ENCODE measurements at regions not wholly inside any gene's neighbourhood (a gene's known extent, or its start where the extent isn't known, plus 50 kb on each side); places are given as distances from the start of the nearest gene placed in this dataset.

DNA sequence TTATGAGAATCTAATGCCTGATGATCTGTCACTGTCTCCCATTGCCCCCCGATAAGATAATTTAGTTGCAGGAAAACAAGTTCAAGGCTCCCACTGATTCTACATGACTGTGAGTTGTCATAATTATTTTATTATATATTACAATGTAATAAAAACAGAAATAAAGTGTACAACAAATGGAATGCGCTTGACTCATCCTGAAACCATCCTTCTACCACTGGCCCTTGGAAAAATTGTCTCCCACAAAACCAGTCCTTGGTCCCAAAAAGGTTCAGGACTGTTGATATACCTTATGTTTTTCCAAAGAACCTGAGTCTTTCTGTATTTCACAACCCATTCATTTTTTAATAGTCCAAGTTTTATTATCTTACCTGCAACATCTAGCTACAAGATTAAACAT, 403.5 kb downstream of the TAF11L14 start:
- TF ChIP-seq EZH2phosphoT487 (IDR thresholded peaks at IDR 0.05; ENCODE audit: insufficient read depth, low read depth) = no peak
- no peak for TF ChIP-seq EZH2 (IDR thresholded peaks at IDR 0.05; ENCODE audit: insufficient read depth, poor library complexity, severe bottlenecking)
- no peaks in the 10 kb centered on the region for H3K9me2 ChIP-seq (ENCODE audit: insufficient read depth)
- H2AFZ ChIP-seq = no peak overlapping the region
- H3K27ac ChIP-seq = no peak overlapping the region
- no peak overlapping the region for H3K9ac ChIP-seq
- no peaks in the 10 kb centered on the region for H3K4me1 ChIP-seq (ENCODE audit: insufficient read depth)
- H4K20me1 ChIP-seq (ENCODE audit: insufficient read depth) = no peaks in the 10 kb centered on the region
- no peak overlapping the region for H3K4me3 ChIP-seq
- H3K4me2 ChIP-seq (ENCODE audit: unreplicated experiment) = no peak overlapping the region
- H3K27me3 ChIP-seq (replicated peaks; ENCODE audit: insufficient read depth) = no peaks in the 10 kb centered on the region
- H3F3A ChIP-seq (ENCODE audit: insufficient read depth) = no peaks in the 10 kb centered on the region
- H3K36me3 ChIP-seq (ENCODE audit: low read depth) = no peaks in the 10 kb centered on the region
- H3K9me3 ChIP-seq (ENCODE audit: low read depth) = no peaks in the 10 kb centered on the region
- H3K79me2 ChIP-seq (ENCODE audit: insufficient read depth) = no peaks in the 10 kb centered on the region
- DNase-seq = no peak
- in situ Hi-C loops (cut with MboI) = no loop called here
- WGBS, 2 experiments (ENCODE audit: low coverage in 1 of 2, low lambda C conversion rate in 2 of 2, missing lambda C conversion rate in 2 of 2) = 47% methylated on average over 2 of the region's 2 CpGs

DNA sequence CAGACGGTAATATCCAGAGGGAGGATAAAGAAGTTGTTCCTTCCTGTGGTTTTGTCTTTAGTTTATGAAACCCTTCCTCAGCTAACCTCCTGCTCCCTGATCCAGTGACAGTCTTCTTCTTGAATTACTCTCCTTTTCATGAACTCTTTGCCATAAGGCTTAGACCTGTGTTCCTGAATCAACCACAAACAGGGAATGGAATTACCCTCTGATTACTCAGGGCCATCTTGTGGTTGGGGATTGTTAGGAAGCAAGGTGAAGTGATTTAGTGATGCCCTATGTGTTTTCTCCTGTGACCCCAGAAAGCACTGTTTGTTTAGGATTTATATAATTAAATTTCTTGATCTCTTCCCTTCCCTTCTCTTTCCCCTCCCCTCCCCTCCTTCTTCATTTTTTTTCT, 409.1 kb downstream of the TAF11L14 start:
- H3K4me3 ChIP-seq = no peak overlapping the region
- in situ Hi-C loops (cut with MboI) = no loop called here

DNA sequence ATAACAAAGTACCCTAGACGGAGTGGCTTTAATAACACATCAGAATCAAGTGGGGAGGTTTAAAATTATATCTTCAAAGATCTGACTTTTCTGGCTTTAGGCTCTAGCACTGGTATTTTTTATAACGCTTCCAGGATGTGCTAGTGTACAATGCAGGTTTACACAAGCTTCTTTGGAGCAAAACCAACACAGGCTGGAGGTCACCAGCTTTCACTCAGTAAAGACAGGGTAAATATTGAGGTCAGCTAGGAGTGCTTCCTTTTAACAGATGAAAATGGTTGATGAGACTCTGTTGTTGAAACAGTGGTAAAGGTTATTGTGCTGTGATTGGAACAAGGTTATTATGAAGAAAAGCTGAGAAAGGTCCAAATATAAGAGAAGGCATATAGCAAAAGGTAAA, 414.2 kb downstream of the TAF11L14 start:
- Histone ChIP-seq H3K27me3 (replicated peaks; ENCODE audit: insufficient read depth) (no peaks in the 10 kb centered on the region), H3K9me2 (ENCODE audit: insufficient read depth) (no peaks in the 10 kb centered on the region), H3K9ac (no peak overlapping the region), H3K9me3 (ENCODE audit: low read depth) (no peaks in the 10 kb centered on the region), H3F3A (ENCODE audit: insufficient read depth) (no peaks in the 10 kb centered on the region), H3K79me2 (ENCODE audit: insufficient read depth) (no peaks in the 10 kb centered on the region), H4K20me1 (ENCODE audit: insufficient read depth) (no peaks in the 10 kb centered on the region), H3K27ac (no peak overlapping the region), H3K36me3 (ENCODE audit: low read depth) (no peaks in the 10 kb centered on the region), H3K4me2 (ENCODE audit: unreplicated experiment) (no peak overlapping the region), H3K4me3 (no peak overlapping the region), H2AFZ (no peak overlapping the region), H3K4me1 (ENCODE audit: insufficient read depth) (no peaks in the 10 kb centered on the region)
- WGBS, 2 experiments (ENCODE audit: low coverage in 1 of 2, low lambda C conversion rate in 2 of 2, missing lambda C conversion rate in 2 of 2) = 30 to 31% methylated on average over 2 of the region's 2 CpGs
- in situ Hi-C loops (cut with MboI) = no loop called here
- no peak for TF ChIP-seq EZH2phosphoT487 (IDR thresholded peaks at IDR 0.05; ENCODE audit: insufficient read depth, low read depth)
- DNase-seq = no peak

More for the DNA sequence above, 409.1 kb downstream of the TAF11L14 start:
- H3K9ac ChIP-seq = no peak overlapping the region
- no peak overlapping the region for H3K27ac ChIP-seq
- no peak for TF ChIP-seq EZH2phosphoT487 (IDR thresholded peaks at IDR 0.05; ENCODE audit: insufficient read depth, low read depth)
- TF ChIP-seq EZH2 (IDR thresholded peaks at IDR 0.05; ENCODE audit: insufficient read depth, poor library complexity, severe bottlenecking) = no peak
- 36 to 48% methylated on average over 1 of the region's 1 CpG for WGBS, 2 experiments (ENCODE audit: low coverage in 1 of 2, low lambda C conversion rate in 2 of 2, missing lambda C conversion rate in 2 of 2)
- H3K27me3 ChIP-seq (replicated peaks; ENCODE audit: insufficient read depth) = no peaks in the 10 kb centered on the region
- H3K36me3 ChIP-seq (ENCODE audit: low read depth) = no peaks in the 10 kb centered on the region
- H3K9me2 ChIP-seq (ENCODE audit: insufficient read depth) = no peaks in the 10 kb centered on the region
- no peak for DNase-seq
- H2AFZ ChIP-seq = no peak overlapping the region
- no peak overlapping the region for H3K4me2 ChIP-seq (ENCODE audit: unreplicated experiment)
- H3K4me1 ChIP-seq (ENCODE audit: insufficient read depth) = no peaks in the 10 kb centered on the region
- no peaks in the 10 kb centered on the region for H3K9me3 ChIP-seq (ENCODE audit: low read depth)
- H3K79me2 ChIP-seq (ENCODE audit: insufficient read depth) = no peaks in the 10 kb centered on the region
- no peaks in the 10 kb centered on the region for H4K20me1 ChIP-seq (ENCODE audit: insufficient read depth)
- H3F3A ChIP-seq (ENCODE audit: insufficient read depth) = no peaks in the 10 kb centered on the region

DNA sequence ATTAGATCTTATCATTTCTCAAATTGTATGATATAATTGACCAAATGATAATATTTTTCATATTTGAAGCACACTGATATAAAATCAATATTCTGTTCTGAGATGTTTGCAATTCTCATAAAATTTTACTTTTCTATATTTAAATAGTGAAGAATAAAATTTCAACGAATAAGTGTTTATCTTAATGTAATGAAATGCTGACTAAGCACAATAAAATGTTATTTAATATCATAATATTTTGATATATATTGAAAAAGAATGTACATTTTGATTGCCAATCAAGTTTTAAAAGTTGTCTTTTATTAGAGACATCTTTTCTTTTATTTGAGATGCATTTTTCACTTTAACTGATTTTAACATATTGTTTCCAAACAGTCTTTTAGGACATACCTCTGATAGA, 416.1 kb downstream of the TAF11L14 start:
- H3K4me3 ChIP-seq = no peak overlapping the region
- H3K27me3 ChIP-seq (replicated peaks; ENCODE audit: insufficient read depth) = no peaks in the 10 kb centered on the region
- H3K27ac ChIP-seq = no peak overlapping the region
- no peaks in the 10 kb centered on the region for H3K9me3 ChIP-seq (ENCODE audit: low read depth)
- no peak overlapping the region for H2AFZ ChIP-seq
- in situ Hi-C loops (cut with MboI) = no loop called here
- H3K9me2 ChIP-seq (ENCODE audit: insufficient read depth) = no peaks in the 10 kb centered on the region
- H4K20me1 ChIP-seq (ENCODE audit: insufficient read depth) = no peaks in the 10 kb centered on the region
- no peaks in the 10 kb centered on the region for H3F3A ChIP-seq (ENCODE audit: insufficient read depth)
- H3K4me1 ChIP-seq (ENCODE audit: insufficient read depth) = no peaks in the 10 kb centered on the region
- DNase-seq = no peak
- no peak overlapping the region for H3K4me2 ChIP-seq (ENCODE audit: unreplicated experiment)
- no peaks in the 10 kb centered on the region for H3K36me3 ChIP-seq (ENCODE audit: low read depth)
- 38 to 56% methylated on average over 1 of the region's 1 CpG for WGBS, 2 experiments (ENCODE audit: low coverage in 1 of 2, low lambda C conversion rate in 2 of 2, missing lambda C conversion rate in 2 of 2)
- no peaks in the 10 kb centered on the region for H3K79me2 ChIP-seq (ENCODE audit: insufficient read depth)
- no peak overlapping the region for H3K9ac ChIP-seq
- TF ChIP-seq EZH2phosphoT487 (IDR thresholded peaks at IDR 0.05; ENCODE audit: insufficient read depth, low read depth) (no peak), EZH2 (IDR thresholded peaks at IDR 0.05; ENCODE audit: insufficient read depth, poor library complexity, severe bottlenecking) (no peak)

DNA sequence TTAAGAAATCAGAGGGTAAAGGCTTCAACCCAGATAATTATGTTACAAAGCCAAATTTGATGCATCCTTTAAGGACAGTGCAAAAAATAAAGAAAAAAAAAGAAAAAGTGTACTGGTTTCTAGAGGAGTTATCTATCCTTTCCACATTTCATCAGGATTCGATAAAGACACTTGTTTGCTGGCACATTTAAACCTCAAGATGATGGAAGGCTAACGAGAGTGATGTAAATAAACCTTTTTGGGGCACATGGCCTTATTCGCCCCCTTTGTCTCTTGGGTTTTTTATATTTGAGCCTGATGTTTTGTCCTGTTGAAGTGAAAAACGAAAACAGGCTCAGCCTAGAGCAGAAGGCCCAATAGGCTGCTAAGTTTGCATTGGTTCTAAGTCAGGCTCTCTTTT, 416.5 kb downstream of the TAF11L14 start:
- in situ Hi-C loops (cut with MboI) = no loop called here
- DNase-seq = no peak
- TF ChIP-seq EZH2phosphoT487 (IDR thresholded peaks at IDR 0.05; ENCODE audit: insufficient read depth, low read depth) (no peak), EZH2 (IDR thresholded peaks at IDR 0.05; ENCODE audit: insufficient read depth, poor library complexity, severe bottlenecking) (no peak)

More for the DNA sequence above, 416.5 kb downstream of the TAF11L14 start:
- WGBS, 2 experiments (ENCODE audit: low coverage in 1 of 2, low lambda C conversion rate in 2 of 2, missing lambda C conversion rate in 2 of 2) = 11 to 18% methylated on average over 4 of the region's 4 CpGs
- Histone ChIP-seq H2AFZ (no peak overlapping the region), H3K27me3 (replicated peaks; ENCODE audit: insufficient read depth) (no peaks in the 10 kb centered on the region), H3K4me3 (no peak overlapping the region), H3K9ac (no peak overlapping the region), H3K4me2 (ENCODE audit: unreplicated experiment) (no peak overlapping the region), H3K36me3 (ENCODE audit: low read depth) (no peaks in the 10 kb centered on the region), H4K20me1 (ENCODE audit: insufficient read depth) (no peaks in the 10 kb centered on the region), H3K4me1 (ENCODE audit: insufficient read depth) (no peaks in the 10 kb centered on the region), H3F3A (ENCODE audit: insufficient read depth) (no peaks in the 10 kb centered on the region), H3K79me2 (ENCODE audit: insufficient read depth) (no peaks in the 10 kb centered on the region), H3K9me3 (ENCODE audit: low read depth) (no peaks in the 10 kb centered on the region), H3K9me2 (ENCODE audit: insufficient read depth) (no peaks in the 10 kb centered on the region), H3K27ac (no peak overlapping the region)
